GM21529 (cell line): ENCODE measurements at regions not wholly inside any gene's neighbourhood (a gene's known extent, or its start where the extent isn't known, plus 50 kb on each side); places are given as distances from the start of the nearest gene placed in this dataset.

Source experiments
- ATAC-seq: cut with Tn5 transposase; IDR thresholded peaks from one replicate; pipeline ENCODE4 v1.9.1; 2021; ENCODE audit not compliant: unreplicated experiment

DNA sequence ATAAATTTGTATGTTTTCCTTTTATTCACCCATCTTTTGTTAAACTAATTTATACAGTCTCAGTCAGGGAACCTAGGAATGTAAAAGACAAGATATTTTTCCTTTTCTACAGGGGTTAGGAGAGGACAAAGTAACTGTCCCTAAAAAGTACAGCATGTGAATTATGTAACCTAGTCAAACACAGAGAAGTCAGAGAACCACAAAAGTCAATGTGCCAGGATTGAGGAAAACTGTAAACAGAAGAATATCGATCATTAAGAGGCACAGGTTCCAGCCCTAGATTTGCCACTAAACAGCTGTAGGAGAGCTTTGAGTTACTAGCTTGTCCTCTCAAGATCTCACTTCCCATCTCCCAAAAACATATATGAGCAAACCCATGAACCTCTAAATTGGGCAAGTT is 550.9 kb upstream of the FAT3 start:
- no peak for ATAC-seq

DNA sequence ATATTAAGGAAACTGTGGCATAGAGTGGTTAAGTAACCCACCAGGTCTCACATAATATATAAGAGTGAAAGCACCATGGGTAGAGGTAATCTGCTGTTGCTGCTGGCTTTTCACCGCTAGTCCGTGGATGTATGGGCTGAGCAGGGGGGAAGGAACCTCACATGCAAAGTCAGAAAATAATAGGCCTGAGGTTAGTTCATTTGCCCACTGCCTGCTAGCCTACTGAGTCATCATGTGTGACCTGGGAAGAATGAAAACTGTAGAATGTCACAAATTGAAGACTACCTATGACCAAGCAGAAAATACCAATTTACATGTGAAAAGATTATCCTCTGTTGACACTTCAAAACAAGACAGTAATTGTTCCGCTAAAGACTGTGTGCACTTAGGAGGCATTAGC is 560.1 kb upstream of the FAT3 start:
- ATAC-seq: no peak

DNA sequence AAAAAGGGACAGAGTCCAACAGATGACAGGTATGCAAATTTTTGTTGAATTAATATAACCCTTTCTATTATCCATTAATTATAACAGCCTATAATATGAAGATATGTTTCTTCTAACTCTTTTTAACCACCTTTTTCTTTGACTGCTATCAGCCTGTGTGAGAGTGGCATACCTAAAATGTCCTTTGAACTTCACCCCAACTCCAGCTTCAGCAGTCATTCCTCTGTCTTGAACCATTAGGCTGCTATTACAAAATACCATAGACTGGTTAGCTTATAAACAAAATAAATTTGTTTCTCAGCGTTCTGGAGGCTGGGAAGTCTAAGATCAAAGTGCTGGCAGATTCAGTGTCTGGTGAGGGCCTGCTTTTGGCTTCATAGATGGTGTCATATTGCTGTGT is 564.6 kb upstream of the FAT3 start:
- no peak for ATAC-seq

DNA sequence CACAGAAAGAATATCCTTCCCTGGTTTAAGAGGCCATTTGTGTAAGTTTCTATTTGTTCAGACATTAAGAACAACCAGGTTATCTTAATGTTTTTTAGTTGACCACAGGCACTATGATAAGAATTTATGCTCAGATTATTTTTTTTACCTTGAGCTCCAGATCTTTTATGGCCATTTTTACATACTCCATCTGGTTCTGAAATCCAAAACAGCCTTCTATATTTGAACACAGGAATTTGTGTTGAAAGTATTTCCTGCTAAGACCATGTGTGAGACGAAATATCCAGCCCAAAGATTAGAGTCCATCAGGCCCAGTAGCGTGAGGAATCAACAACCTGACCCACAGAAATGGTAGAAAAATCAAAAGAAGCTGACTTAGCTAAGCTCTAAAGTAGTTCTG is 569.9 kb upstream of the FAT3 start:
- ATAC-seq: no peak

DNA sequence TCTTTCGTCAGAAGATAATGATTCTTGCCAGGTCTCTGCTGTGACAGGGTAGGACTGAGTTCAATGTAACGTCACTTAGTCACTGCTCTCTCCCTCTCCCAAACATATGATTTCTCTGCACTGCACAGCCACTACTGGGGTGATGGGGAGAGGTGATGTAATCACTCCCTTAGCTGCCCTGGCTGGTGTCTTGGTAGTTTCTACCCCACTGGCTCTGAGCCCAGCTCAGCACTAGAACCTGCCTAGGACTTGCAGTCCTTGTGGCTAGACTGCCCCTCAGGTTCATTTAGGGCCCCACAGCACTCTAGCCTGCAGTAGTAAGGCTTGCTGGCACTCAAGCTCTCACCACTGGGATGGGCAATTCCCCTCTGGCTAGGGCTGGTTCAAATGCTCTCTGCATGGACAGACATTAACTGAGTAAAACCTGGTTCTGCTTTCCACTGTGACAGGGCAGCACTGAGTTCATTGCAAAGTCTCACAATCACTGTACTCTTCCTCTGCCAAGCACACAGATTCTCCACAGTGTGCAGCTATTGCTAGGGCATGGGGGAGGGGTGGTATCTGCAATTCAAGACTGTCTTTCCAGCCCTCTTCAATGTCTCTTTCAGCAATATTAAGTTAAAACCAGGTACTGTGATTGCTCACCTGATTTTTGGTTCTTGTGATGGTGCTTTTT is 571.4 kb upstream of the FAT3 start:
- no peak for ATAC-seq

DNA sequence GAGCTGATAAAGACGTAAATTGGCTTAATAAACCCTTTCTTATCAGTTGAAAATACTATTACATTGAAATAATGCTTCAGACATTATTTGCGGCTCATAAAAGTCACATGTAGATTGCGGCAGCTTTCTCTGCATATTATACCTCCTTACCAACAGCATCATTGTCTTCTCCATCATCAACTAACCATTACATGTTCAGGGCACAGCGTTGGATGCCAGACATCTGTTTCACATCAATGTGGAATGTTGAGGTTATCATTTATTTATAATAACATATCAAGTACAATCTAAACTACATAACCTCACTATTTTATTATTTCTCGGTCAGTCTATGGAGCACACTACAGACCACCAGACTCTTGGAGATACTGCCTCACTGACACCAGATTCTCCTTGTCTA is 573.8 kb upstream of the FAT3 start:
- no peak for ATAC-seq

DNA sequence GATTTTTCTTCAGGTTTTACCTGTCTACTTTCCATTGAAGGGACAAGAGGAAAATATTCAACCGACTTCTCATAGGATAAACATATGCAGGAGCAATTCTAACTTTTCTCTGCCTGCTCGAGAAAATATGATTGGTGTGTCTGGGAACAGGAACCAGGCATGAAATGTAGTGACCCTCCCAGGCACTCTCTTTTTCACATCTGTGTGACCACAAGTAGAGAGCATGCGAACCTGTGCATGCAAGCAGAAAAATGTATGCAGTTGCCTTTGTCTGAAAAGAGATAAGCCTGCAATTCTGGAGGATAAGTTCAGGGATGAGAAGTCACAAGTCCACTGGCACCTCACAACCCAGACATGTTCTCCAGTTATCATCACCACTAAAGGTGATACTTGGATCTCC is 583.5 kb upstream of the FAT3 start:
- no peak for ATAC-seq

DNA sequence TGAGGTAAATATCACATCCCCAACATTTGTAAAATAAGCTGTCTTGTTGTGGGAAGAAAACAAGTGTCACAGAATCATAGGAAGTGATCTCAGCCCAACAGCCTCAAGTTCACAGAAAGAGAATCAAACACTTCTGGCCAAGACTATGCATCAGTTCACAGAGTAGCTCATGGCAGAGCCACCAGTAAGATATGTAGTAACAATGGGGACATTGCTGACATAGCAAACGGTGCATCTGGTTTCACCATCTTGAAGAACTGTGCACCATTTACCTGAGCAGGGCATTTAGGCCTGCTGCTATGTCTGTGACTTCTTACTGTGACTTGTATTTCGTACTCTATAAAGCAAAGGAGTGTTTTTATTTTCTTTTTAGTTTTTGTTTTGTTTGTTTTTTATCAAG is 585.3 kb upstream of the FAT3 start:
- ATAC-seq: no peak

DNA sequence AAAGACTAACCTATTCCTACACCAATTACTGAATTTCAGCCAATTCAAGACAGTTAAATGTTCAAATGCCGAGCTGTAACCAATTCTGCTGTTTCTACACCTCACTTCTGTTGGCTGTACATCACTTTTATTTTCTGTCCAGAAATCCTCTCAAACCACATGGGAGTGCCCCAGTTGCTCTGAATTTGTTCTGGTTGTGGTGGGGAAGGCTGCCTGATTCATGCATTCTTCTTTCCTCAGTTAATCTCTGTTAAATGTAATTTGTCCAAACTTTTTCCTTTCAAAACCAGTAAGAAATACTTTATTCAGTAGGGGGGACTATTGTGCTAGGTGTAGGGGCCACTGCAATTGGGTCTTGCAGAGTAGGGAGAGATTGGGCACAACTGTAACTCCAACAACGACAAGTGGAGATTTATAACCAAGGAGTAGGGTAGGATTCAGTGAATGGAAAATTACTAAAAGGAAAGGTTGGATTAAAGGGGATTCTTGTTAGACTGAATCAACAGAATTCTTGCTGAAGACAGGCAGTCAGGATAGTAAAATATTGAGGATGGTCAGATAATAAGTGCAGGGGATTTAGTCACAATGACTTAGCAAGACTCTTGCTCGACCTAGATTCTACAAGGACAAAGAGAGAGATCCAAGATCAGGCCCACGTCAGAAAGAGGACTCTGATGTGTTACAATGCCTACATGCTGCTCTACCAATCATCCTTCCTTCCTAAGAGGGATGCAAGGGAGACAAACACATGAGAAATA is 593.5 kb upstream of the FAT3 start:
- ATAC-seq: no peak

DNA sequence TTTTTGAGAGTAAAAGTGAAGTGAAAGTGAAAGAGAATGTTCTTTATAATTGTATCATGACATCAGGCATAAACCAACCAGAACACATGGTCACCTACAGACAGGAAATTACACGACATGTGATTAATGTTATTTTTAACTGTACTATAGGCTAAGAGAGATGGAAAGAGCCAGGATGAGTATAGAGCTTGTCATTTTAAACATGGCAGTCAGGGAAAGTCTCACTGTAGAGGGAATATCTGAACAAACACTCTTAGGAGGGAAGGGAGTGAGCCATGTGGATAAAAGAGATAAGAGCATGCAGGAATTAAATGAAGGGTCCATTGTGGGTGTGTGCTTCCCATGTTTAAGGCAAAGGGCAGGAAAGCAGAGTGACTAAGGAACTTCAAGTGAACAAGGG is 599.1 kb upstream of the FAT3 start:
- ATAC-seq: no peak

DNA sequence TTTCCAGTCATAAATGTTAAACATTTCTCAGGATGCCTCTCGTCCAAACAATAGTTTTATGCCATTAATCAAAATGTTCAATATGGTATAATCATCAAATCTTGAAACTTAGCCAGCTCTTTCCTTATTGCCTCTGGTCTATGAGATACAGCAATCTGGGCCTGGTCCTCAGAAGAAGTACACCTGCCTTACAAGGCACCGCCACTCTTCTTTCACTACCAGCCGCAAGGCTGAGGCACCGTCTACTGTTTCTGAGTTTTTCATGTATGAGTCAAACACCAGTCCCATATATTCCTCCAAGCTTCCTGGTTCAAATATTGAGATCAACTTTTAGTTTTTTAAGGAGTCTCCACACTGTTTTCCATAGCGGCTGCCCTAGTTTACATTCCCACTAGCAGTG is 600.6 kb upstream of the FAT3 start:
- ATAC-seq: no peak

DNA sequence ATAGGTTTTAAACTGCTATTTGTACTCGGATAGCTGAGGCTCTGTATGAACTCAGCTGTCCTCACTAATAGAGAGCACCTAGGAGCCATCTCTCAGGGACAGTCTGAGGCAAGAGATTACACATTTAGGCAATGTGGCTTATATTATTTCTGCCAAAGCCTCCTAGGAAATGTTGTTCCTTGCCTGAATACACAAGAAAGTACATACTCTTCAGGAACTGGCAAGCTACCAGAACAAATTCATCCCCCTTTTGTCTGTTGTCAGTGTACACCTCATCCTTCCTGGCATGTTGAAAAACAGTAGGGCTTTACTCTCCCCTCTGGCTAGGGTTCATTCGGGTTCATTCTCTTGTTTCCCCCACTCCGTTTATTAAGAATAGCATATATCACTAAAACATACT is 615.9 kb upstream of the FAT3 start:
- ATAC-seq: no peak

DNA sequence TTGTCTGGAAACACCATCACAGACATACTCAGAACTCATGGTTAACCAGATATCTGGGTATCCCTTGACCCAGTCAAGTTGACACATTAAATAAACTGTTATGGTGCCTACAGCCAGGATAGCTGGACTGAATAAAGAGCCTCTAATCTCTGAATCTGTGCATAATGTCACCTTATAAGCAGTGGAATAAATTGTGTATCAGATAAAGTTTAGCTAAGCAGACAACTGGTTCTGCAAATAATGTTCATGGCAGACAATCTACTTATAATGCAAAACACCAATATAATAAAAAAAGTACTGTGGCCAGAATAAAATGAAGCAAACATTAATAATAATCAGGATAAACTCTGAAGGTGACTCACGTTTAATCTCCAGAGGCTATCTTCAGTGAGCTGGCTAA is 628.5 kb upstream of the FAT3 start:
- no peak for ATAC-seq

DNA sequence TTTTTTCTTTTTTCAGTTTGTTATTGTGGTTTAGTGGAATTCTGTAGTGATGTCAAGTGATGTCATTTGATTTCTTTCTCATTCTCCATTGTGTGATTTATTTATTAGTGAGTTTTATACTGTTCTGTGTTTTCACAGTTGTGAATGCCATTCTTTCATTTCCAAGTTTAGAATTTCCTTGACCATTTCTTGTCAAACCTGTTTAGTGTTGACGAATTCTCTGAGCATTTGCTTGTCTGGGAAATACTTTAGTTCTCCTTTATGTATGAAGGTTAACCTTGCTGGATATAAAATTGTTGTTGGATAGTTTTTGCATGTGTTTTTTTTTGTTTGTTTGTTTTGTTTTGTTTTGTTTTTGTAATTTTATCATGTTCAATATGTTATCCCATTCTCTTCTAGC is 633.6 kb upstream of the FAT3 start:
- no peak for ATAC-seq

DNA sequence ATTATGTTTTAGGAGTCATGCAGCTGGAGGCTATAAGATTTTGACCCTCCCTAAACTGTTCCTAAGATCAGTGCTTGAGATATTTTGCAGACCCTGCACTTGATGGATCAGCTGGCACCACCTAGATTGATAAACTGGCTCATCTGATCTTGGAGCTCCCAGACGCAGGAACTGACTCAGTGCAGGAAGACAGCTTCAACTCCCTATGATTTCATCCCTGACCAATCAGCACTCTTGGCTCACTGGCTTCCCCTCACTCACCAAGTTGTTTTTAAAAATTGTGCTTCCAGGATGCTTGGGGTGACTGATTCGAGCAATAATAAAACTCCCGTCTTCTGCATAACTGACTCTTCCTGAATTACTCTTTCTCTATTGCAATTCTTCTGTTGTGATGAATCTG is 637.5 kb upstream of the FAT3 start:
- ATAC-seq: no peak

DNA sequence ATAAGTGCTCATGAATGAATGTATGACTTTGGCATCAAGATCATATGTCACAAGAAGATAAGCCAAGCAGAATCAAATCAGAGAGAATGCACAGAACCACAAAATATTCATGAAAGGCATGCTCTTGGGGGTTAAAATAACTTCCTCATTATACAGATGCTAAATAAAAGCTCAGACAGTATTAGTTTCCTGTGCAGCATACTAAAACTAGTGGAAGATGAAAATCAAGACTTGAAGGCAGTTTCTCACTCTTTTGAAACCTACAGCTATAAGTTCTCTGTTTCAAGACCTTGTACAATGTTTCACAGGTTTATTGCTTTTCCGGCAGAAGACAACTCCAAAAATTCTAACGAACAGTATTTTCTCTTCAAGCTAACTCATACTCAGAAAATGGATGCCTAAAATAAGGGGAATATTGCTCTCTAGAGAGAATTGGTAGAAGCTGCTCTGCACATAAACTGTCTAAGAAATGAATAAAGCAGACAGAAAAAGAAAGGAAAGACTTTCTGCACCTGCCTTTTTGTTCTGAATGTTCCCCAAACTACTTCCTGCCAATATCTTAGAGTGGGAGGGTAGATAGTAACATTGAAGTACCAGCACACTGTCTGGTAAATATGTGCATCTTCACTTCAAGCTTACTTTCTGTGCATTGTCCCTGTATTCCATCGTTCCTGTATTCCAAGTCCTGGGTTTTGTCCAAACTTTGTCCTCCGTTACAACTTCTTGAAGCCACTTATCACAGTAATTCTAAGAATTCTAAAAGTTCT is 639.4 kb upstream of the FAT3 start:
- ATAC-seq: no peak

DNA sequence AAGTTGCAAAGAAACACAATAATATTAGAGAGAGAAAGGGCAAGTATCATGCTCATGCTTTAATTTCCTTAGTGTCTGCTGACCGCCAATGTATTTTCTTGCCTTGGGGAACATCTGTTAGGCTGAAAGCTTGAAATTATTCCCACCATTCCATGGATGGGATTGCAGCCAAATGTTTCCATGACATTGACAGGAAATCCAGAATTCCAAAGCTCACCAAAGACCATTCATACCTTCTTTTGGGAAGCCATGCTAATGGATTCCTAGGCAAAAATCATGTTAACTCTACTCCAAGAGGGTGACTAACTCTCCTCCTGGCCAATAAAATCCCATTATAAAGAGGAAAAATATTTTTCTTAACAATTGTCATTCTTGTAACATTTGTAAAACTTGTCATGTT is 661.4 kb upstream of the FAT3 start:
- ATAC-seq: no peak

DNA sequence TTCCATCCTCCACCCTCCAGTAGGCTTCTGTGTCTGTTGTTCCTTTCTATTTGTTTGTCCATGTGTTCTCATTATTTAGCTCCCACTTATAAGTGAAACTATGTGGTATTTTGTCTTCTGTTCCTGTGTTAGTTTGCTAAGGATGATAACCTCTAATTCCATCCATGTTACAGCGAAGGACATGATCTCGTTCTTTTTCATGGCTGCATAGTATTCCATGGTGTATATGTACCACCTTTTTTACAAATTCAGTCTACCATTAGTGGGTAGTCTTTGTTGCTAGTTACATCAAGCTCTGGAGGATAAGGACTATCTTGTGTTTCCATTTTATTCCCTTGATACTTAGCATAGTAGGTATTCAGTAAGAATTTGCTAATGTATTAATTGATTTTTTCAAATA is 664.2 kb upstream of the FAT3 start:
- ATAC-seq: no peak

DNA sequence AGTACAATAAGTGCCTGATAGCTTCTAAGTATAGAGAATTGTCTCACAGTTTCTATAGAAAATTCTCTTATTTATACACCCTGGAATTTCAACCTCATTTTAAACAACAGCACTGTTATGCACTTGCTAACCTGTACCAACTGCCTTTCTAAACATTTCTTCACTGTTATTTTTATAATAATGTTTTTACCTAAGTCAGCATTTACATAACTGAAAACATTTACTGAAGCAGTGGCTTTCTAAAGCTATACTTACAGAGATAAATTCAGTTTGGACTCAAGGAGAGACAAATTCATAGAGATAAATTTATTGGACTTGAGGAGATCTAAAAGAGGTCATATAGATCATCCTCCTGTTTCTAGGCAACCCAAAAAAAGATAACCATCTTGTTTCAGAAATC is 686.6 kb upstream of the FAT3 start:
- no peak for ATAC-seq

DNA sequence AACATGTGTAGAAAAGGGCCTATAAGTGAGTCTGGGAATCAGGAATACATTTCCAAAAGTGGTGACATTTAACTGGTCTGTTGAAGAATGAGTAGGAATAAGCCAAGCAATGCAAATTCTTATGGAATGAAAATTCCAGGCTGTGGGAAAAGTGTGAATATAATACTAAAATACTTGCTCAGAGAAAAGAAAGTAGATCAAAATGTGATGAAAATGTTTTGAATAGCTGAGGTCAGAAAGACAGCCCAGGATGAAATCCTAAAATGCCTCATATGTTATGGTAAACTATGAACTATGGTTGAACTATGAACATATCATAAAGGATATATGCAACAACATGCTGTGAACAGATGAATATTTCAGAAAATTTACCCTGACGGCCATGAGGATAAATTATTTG is 688.3 kb upstream of the FAT3 start:
- no peak for ATAC-seq

DNA sequence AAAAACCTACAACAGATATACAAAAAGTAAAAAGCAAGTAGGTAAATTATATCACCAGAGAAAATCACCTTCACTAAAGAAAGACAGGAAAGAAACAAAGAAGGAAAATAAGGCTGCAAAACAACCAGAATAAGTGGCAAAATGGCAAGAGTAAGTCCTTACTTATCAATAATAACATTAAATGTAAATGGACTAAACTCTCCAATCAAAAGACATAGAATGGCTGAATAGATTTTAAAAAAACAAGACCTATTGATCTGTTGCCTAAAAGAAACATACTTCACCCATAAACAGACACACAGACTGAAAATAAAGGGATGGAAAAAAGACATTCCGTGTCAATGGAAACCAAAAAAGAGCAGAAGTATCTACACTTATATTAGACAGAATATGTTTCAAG is 695.7 kb upstream of the FAT3 start:
- no peak for ATAC-seq

DNA sequence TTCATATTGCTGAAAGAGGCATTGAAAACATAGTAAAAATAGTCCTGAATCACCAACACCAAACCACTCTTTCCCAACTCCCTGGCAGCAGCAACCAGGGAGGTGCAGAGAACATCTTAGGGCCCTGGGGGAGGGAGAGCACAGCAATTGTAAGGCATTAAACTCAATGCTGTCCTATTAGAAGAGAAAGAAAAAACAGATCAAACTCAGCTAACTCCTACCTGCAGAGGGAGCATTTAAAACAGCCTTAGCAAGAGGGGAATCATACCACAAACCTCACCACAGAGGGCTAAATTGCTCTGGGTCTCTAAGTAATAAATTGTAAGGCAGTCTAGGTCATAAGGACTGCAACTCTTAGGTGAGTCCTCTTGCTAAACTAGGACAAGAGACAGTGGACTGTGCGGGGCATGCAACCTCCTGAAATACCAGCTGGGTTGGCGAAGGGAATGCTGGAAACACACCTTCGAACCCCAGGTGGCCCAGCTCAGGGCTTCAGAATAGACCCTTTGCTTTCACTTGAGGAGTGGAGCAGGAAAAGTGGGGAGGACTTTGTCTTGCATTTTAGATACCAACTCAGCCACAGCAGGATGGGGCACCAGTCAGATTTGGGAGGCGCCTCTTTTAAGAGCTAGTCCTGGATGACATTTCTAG is 697.1 kb upstream of the FAT3 start:
- ATAC-seq: no peak
